ENCODE measurements at regions not wholly inside any gene's neighbourhood (a gene's known extent, or its start where the extent isn't known, plus 50 kb on each side); places are given as distances from the start of the nearest gene placed in this dataset.
"Not testable (repeated sequence)": the region's sequence is repeated elsewhere in the genome, so short reads cannot be mapped to it uniquely, and the experiment has no call there.

GRCh38 chr6:113202852-113203714 lies 654.1 kb upstream of the MARCKS start:
- no peak for DNase-seq (ENCODE audit: low spot score)

GRCh38 chr6:113203715-113204110 lies 653.4 kb upstream of the MARCKS start:
- DNase-seq (ENCODE audit: low spot score): no peak

- DNase-seq (ENCODE audit: low spot score): no peak
Measured at GRCh38 chr6:113205553-113205952, 651.6 kb upstream of the MARCKS start.

- no peak for DNase-seq (ENCODE audit: low spot score)
Measured at GRCh38 chr6:113208726-113209125, 648.4 kb upstream of the MARCKS start.

- DNase-seq (ENCODE audit: low spot score): no peak
Measured at GRCh38 chr6:113209315-113209714, 647.8 kb upstream of the MARCKS start.

- no peak for DNase-seq (ENCODE audit: low spot score)
Measured at GRCh38 chr6:113211170-113211569, 646.0 kb upstream of the MARCKS start.

- no peak for DNase-seq (ENCODE audit: low spot score)
Measured at GRCh38 chr6:113219783-113220182, 637.4 kb upstream of the MARCKS start.

GRCh38 chr6:113220832-113221231 lies 636.3 kb upstream of the MARCKS start:
- no peak for DNase-seq (ENCODE audit: low spot score)

GRCh38 chr6:113221850-113222249 lies 635.3 kb upstream of the MARCKS start:
- no peak for DNase-seq (ENCODE audit: low spot score)

- no peak for DNase-seq (ENCODE audit: low spot score)
Measured at GRCh38 chr6:113246186-113246585, 611.0 kb upstream of the MARCKS start.

- DNase-seq (ENCODE audit: low spot score): no peak
Measured at GRCh38 chr6:113248532-113248931, 608.6 kb upstream of the MARCKS start.

- DNase-seq (ENCODE audit: low spot score): not testable (repeated sequence)
Measured at GRCh38 chr6:113254194-113254593, 603.0 kb upstream of the MARCKS start.

GRCh38 chr6:113258771-113259170 lies 598.4 kb upstream of the MARCKS start:
- DNase-seq (ENCODE audit: low spot score): no peak

GRCh38 chr6:113271437-113271836 lies 585.7 kb upstream of the MARCKS start:
- no peak for DNase-seq (ENCODE audit: low spot score)

GRCh38 chr6:113276601-113277000 lies 580.5 kb upstream of the MARCKS start:
- DNase-seq (ENCODE audit: low spot score): no peak

GRCh38 chr6:113277111-113277510 lies 580.0 kb upstream of the MARCKS start:
- DNase-seq (ENCODE audit: low spot score): no peak

- no peak for DNase-seq (ENCODE audit: low spot score)
Measured at GRCh38 chr6:113281014-113281413, 576.1 kb upstream of the MARCKS start.

GRCh38 chr6:113281431-113281830 lies 575.7 kb upstream of the MARCKS start:
- DNase-seq (ENCODE audit: low spot score): no peak

- DNase-seq (ENCODE audit: low spot score): no peak
Measured at GRCh38 chr6:113287396-113287795, 569.7 kb upstream of the MARCKS start.

- DNase-seq (ENCODE audit: low spot score): no peak
Measured at GRCh38 chr6:113288409-113288808, 568.7 kb upstream of the MARCKS start.

GRCh38 chr6:113289166-113289565 lies 568.0 kb upstream of the MARCKS start:
- DNase-seq (ENCODE audit: low spot score): no peak

- DNase-seq (ENCODE audit: low spot score): no peak
Measured at GRCh38 chr6:113290684-113291083, 566.5 kb upstream of the MARCKS start.

- DNase-seq (ENCODE audit: low spot score): no peak
Measured at GRCh38 chr6:113291751-113292445, 565.2 kb upstream of the MARCKS start.

All from activated CD4-positive, alpha-beta T cell treated with anti-CD3 and anti-CD28 coated beads, Interleukin-2, Interleukin-4, amounts not matched to agents 100 ng/mL and 50 ng/mL, durations not matched to agents 16 hours and 8 hours (primary cell).